Liver (tissue), 8 donors: ENCODE measurements at regions not wholly inside any gene's neighbourhood (a gene's known extent, or its start where the extent isn't known, plus 50 kb on each side); places are given as distances from the start of the nearest gene placed in this dataset.

Experiments
- DNase-seq: peaks from one replicate; pipeline ENCODE4 v3.0.0-alpha.2; 2017; ENCODE audit warnings: low spot score
- H3K27ac ChIP-seq, 2 donors: one replicate each; pipeline ENCODE4 v1.7.0; 2013; ENCODE audit warnings: inconsistent platforms in 2 of 2, low read length in 2 of 2, control low read depth in 1 of 2, low read depth in 1 of 2, mild to moderate bottlenecking in 1 of 2
- H3K27me3 ChIP-seq, 4 donors: one replicate each; pipeline versions ENCODE4 v1.6.1 to v1.7.0; 2013; ENCODE audit warnings: low read length in 3 of 4, inconsistent platforms in 1 of 4, mild to moderate bottlenecking in 1 of 4, moderate library complexity in 1 of 4; ENCODE audit not compliant: control insufficient read depth in 4 of 4, insufficient read depth in 4 of 4
- H3K36me3 ChIP-seq, 4 donors: one replicate each; pipeline versions ENCODE4 v1.6.1 to v1.7.0; 2013; ENCODE audit warnings: low read length in 3 of 4, mild to moderate bottlenecking in 3 of 4, low read depth in 1 of 4, moderate library complexity in 1 of 4; ENCODE audit not compliant: control insufficient read depth in 4 of 4, insufficient read depth in 3 of 4
- H3K4me1 ChIP-seq, 4 donors: one replicate each; pipeline versions ENCODE4 v1.6.1 to v1.7.0; 2013; ENCODE audit warnings: low read length in 3 of 4, mild to moderate bottlenecking in 3 of 4, moderate library complexity in 1 of 4; ENCODE audit not compliant: control insufficient read depth in 4 of 4, insufficient read depth in 4 of 4
- H3K4me3 ChIP-seq, 3 donors: one replicate each; pipeline versions ENCODE4 v1.6.1 to v1.7.0; 2013; ENCODE audit warnings: low read length in 3 of 3, control low read depth in 1 of 3, low read depth in 1 of 3, mild to moderate bottlenecking in 1 of 3
- H3K9ac ChIP-seq, 2 donors: one replicate each; pipeline ENCODE4 v1.7.0; 2013; ENCODE audit warnings: low read length in 2 of 2, mild to moderate bottlenecking in 2 of 2, moderate library complexity in 2 of 2, control low read depth in 1 of 2, low read depth in 1 of 2
- H3K9me3 ChIP-seq, 4 donors: one replicate each; pipeline versions ENCODE4 v1.6.1 to v1.7.0; 2013; ENCODE audit warnings: low read length in 3 of 4; ENCODE audit not compliant: control insufficient read depth in 4 of 4
- GABPA ChIP-seq, 2 donors: IDR thresholded peaks in 1 of 2; conservative IDR thresholded peaks in 1 of 2; 2 replicates each; pipeline ENCODE4 v1.6.1; 2016; ENCODE audit warnings: antibody characterized with exemption in 2 of 2, mild to moderate bottlenecking in 1 of 2, moderate library complexity in 1 of 2
- HNF4G ChIP-seq: IDR thresholded peaks from 2 replicates; pipeline ENCODE4 v1.6.1; 2016; ENCODE audit warnings: antibody characterized with exemption
- JUND ChIP-seq, 2 donors: IDR thresholded peaks; 2 replicates each; pipeline ENCODE4 v1.6.1; 2016; ENCODE audit warnings: antibody characterized with exemption in 2 of 2
- NR2F2 ChIP-seq: IDR thresholded peaks from 2 replicates; pipeline ENCODE4 v1.6.1; 2016; ENCODE audit warnings: antibody characterized with exemption
- RAD21 ChIP-seq, 2 donors: IDR thresholded peaks; 2 replicates each; pipeline ENCODE4 v1.6.1; 2016; ENCODE audit warnings: antibody characterized with exemption in 2 of 2, mild to moderate bottlenecking in 2 of 2
- RXRA ChIP-seq, 2 donors: IDR thresholded peaks; 2 replicates each; pipeline ENCODE4 v1.6.1; 2017 to 2018; ENCODE audit warnings: antibody characterized with exemption in 2 of 2, mild to moderate bottlenecking in 1 of 2
- SP1 ChIP-seq: IDR thresholded peaks from 2 replicates; pipeline ENCODE4 v1.6.1; 2018; ENCODE audit warnings: antibody characterized with exemption, mild to moderate bottlenecking
- TAF1 ChIP-seq: conservative IDR thresholded peaks from 2 replicates; pipeline ENCODE4 v1.6.1; 2016; ENCODE audit warnings: antibody characterized with exemption, mild to moderate bottlenecking
- YY1 ChIP-seq: IDR thresholded peaks from 2 replicates; pipeline ENCODE4 v1.6.1; 2016; ENCODE audit warnings: antibody characterized with exemption, mild to moderate bottlenecking
- WGBS: extraction: QIAGEN DNeasy Blood & Tissue Kit; methylation state at CpG from one replicate; pipeline ENCODE4 v1.1.7; 2013; 5-methylcytosine and 5-hydroxymethylcytosine counted together
- TF ChIP-seq, protein P1 (sequence below): IDR thresholded peaks from 2 replicates; pipeline ENCODE4 v1.6.1; 2016; ENCODE audit warnings: antibody characterized with exemption
- TF ChIP-seq, protein P2 (sequence below): IDR thresholded peaks from 2 replicates; pipeline ENCODE4 v1.6.1; 2016; ENCODE audit warnings: antibody characterized with exemption, mild to moderate bottlenecking
- TF ChIP-seq, protein P3 (sequence below): fragments of 150-350 bp; IDR thresholded peaks from 2 replicates; pipeline ENCODE4 v1.5.1; 2017; ENCODE audit warnings: improper control_type of control experiment, low read depth, low read length; ENCODE audit not compliant: missing input control
- donor health status: healthy.
- donor health status: healthy.
- donor health status: healthy.
- donor health status: healthy.
- donor health status: healthy.

DNA sequence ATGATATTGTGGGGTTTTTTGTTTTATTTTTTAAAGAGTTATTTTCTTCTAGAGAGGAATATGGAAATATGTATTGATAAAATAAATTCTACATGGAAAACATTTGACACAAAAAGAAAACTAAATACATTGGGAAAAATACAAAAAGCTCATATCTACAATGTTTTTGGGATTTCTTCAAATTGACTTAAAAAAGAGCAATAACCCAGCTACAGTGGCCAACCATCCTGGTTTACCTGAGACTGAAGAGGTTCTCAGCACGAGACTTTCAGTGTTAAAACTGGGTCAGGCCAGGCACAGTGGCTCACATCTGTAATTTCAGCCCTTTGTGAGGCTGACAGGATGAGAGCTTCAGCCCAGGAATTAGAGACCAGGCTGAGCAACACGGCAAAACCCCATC lies 56.7 kb upstream of the MYCN start:
- H3K4me1 ChIP-seq, result no peaks in the 10 kb centered on the region
- 87% methylated on average over 2 of the region's 2 CpGs for WGBS

DNA sequence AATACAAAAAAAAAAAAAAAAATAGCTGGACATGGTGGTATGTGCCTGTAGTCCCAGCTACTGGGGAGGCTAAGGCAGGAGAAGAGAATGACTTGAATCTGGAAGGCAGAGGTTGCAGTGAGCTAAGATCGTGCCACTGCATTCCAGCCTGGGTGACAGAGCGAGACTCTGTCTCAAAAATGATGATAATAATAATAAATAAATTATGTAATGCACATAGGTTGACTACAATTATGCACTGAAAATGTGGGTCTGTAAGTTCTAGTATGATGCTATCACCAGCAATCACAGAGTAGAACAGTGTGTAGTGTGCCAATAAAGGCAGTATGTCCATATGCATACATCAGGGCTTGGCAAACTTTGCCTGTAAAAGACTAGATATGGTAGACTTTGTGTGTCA lies 55.6 kb upstream of the MYCN start:
- Histone ChIP-seq H3K4me1 (no peaks in the 10 kb centered on the region), H3K9ac (no peak overlapping the region), H3K4me3 (no peak overlapping the region), H3K27me3 (no peaks in the 10 kb centered on the region), H3K27ac (no peak overlapping the region), H3K9me3 (no peaks in the 10 kb centered on the region), H3K36me3 (no peaks in the 10 kb centered on the region)
- TF ChIP-seq RAD21 (IDR thresholded peaks at IDR 0.05), result no peak
- WGBS, result 93% methylated on average over 2 of the region's 2 CpGs
- no peak for DNase-seq

More for the DNA sequence above, 56.7 kb upstream of the MYCN start:
- Histone ChIP-seq H3K9me3 (no peaks in the 10 kb centered on the region), H3K27ac (no peak overlapping the region), H3K4me3 (no peak overlapping the region), H3K9ac (no peak overlapping the region), H3K36me3 (no peaks in the 10 kb centered on the region), H3K27me3 (no peaks in the 10 kb centered on the region)
- TF ChIP-seq HNF4G, result no peak
- TF ChIP-seq GABPA (IDR thresholded peaks at IDR 0.05 in 1 of 2, conservative IDR thresholded peaks at IDR 0.05 in 1 of 2), result no peak
- TF ChIP-seq, protein P1, sequence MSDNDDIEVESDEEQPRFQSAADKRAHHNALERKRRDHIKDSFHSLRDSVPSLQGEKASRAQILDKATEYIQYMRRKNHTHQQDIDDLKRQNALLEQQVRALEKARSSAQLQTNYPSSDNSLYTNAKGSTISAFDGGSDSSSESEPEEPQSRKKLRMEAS, result no peak
- no peak for TF ChIP-seq JUND (IDR thresholded peaks at IDR 0.05)
- DNase-seq, result no peak

DNA sequence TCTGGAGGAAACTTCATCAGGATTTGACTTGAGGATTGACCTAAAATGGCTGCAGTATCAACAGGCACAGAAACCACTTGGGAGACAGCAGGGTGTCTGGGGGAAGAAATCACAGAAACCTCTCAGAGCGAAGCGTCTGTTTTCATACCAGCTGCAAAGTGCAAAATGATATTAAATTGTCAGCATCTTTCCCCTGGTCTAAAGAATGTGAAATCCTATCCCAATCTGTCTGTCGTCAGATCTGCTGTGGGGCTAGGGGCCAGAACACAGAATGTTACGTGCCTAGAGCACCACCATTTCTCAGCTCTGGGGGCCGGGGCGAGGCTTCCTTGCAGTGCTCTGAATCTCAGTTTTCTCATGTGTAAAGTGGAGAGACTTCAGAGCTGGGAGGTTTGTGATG lies 54.1 kb upstream of the MYCN start:
- no peak for DNase-seq
- H3K27ac ChIP-seq, result no peak overlapping the region
- TF ChIP-seq GABPA (IDR thresholded peaks at IDR 0.05 in 1 of 2, conservative IDR thresholded peaks at IDR 0.05 in 1 of 2) (no peak), JUND (IDR thresholded peaks at IDR 0.05) (no peak), NR2F2 (no peak), TAF1 (no peak), YY1 (no peak), RXRA (IDR thresholded peaks at IDR 0.05) (no peak), SP1 (no peak)
- TF ChIP-seq, protein P2, sequence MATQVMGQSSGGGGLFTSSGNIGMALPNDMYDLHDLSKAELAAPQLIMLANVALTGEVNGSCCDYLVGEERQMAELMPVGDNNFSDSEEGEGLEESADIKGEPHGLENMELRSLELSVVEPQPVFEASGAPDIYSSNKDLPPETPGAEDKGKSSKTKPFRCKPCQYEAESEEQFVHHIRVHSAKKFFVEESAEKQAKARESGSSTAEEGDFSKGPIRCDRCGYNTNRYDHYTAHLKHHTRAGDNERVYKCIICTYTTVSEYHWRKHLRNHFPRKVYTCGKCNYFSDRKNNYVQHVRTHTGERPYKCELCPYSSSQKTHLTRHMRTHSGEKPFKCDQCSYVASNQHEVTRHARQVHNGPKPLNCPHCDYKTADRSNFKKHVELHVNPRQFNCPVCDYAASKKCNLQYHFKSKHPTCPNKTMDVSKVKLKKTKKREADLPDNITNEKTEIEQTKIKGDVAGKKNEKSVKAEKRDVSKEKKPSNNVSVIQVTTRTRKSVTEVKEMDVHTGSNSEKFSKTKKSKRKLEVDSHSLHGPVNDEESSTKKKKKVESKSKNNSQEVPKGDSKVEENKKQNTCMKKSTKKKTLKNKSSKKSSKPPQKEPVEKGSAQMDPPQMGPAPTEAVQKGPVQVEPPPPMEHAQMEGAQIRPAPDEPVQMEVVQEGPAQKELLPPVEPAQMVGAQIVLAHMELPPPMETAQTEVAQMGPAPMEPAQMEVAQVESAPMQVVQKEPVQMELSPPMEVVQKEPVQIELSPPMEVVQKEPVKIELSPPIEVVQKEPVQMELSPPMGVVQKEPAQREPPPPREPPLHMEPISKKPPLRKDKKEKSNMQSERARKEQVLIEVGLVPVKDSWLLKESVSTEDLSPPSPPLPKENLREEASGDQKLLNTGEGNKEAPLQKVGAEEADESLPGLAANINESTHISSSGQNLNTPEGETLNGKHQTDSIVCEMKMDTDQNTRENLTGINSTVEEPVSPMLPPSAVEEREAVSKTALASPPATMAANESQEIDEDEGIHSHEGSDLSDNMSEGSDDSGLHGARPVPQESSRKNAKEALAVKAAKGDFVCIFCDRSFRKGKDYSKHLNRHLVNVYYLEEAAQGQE, result no peak
- TF ChIP-seq, protein P3, sequence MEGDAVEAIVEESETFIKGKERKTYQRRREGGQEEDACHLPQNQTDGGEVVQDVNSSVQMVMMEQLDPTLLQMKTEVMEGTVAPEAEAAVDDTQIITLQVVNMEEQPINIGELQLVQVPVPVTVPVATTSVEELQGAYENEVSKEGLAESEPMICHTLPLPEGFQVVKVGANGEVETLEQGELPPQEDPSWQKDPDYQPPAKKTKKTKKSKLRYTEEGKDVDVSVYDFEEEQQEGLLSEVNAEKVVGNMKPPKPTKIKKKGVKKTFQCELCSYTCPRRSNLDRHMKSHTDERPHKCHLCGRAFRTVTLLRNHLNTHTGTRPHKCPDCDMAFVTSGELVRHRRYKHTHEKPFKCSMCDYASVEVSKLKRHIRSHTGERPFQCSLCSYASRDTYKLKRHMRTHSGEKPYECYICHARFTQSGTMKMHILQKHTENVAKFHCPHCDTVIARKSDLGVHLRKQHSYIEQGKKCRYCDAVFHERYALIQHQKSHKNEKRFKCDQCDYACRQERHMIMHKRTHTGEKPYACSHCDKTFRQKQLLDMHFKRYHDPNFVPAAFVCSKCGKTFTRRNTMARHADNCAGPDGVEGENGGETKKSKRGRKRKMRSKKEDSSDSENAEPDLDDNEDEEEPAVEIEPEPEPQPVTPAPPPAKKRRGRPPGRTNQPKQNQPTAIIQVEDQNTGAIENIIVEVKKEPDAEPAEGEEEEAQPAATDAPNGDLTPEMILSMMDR, result no peak
- TF ChIP-seq, protein P1, result no peak
- no peak overlapping the region for H3K4me3 ChIP-seq
- 94% methylated on average over 6 of the region's 6 CpGs for WGBS
- no peak overlapping the region for H3K9ac ChIP-seq
- no peaks in the 10 kb centered on the region for H3K27me3 ChIP-seq
- no peaks in the 10 kb centered on the region for H3K4me1 ChIP-seq
- no peaks in the 10 kb centered on the region for H3K36me3 ChIP-seq
- no peaks in the 10 kb centered on the region for H3K9me3 ChIP-seq
